ENCODE measurements at regions not wholly inside any gene's neighbourhood (a gene's known extent, or its start where the extent isn't known, plus 50 kb on each side); places are given as distances from the start of the nearest gene placed in this dataset.

DNA sequence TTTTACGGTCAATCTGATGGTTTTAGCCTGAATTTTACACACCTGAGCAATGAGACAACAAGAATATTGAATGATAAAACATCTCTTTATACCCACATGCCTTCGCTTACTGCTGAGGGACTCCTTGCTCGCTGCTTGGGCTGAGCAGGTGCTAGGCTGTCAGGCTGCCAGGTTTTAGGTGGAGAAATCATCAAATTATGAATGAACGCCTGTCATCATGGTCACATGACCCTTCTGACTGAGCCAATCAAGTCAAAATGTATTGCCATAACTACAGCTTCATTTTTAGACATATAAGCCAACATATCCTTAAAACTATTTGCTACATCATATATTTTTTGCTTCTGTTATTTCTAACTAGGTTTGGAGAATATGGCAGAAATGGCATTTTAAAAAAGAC, 274.0 kb downstream of the LNPK start:
- 78% methylated on average over 4 of the region's 4 CpGs for WGBS
- TF ChIP-seq RXRA (IDR thresholded peaks at IDR 0.05) (no peak), HNF4A (conservative IDR thresholded peaks at IDR 0.05) (no peak), JUND (IDR thresholded peaks at IDR 0.05) (no peak), NR2F2 (IDR thresholded peaks at IDR 0.05) (no peak), CTCF (IDR thresholded peaks at IDR 0.05; ENCODE audit: low read depth, low read length, missing input control) (no peak), SP1 (IDR thresholded peaks at IDR 0.05) (no peak), RAD21 (IDR thresholded peaks at IDR 0.05) (no peak), FOXA2 (IDR thresholded peaks at IDR 0.05) (no peak), GABPA (IDR thresholded peaks at IDR 0.05 in 1 of 2, conservative IDR thresholded peaks at IDR 0.05 in 1 of 2) (no peak), ATF3 (IDR thresholded peaks at IDR 0.05) (no peak)
- no peak overlapping the region for H3K27ac ChIP-seq (ENCODE audit: low read depth in 1 of 2, low read length in 2 of 2)
- H3K9ac ChIP-seq (ENCODE audit: low read depth in 1 of 2, low read length in 2 of 2) = no peak overlapping the region
- H3K27me3 ChIP-seq (ENCODE audit: control insufficient read depth in 4 of 4, insufficient read depth in 4 of 4, low read length in 3 of 4) = no peaks in the 10 kb centered on the region
- no peak for DNase-seq (ENCODE audit: low spot score)
- no peak overlapping the region for H3K4me3 ChIP-seq (ENCODE audit: low read depth in 1 of 3, low read length in 3 of 3)
- H3K9me3 ChIP-seq (ENCODE audit: control insufficient read depth in 4 of 4, low read length in 3 of 4) = peaks cover 0 to 3% (median 0%) of the 10 kb centered on the region in 4 donors
- no peaks in the 10 kb centered on the region for H3K36me3 ChIP-seq (ENCODE audit: control insufficient read depth in 4 of 4, insufficient read depth in 3 of 4, low read depth in 1 of 4, low read length in 3 of 4)
- H3K4me1 ChIP-seq (ENCODE audit: control insufficient read depth in 4 of 4, insufficient read depth in 4 of 4, low read length in 3 of 4) = no peaks in the 10 kb centered on the region

GRCh38 chr2:175726223-175726622, 275.8 kb downstream of the LNPK start:
- H3K27ac ChIP-seq (ENCODE audit: low read depth in 1 of 2, low read length in 2 of 2) = no peak overlapping the region
- no peaks in the 10 kb centered on the region for H3K27me3 ChIP-seq (ENCODE audit: control insufficient read depth in 4 of 4, insufficient read depth in 4 of 4, low read length in 3 of 4)
- H3K4me1 ChIP-seq (ENCODE audit: control insufficient read depth in 4 of 4, insufficient read depth in 4 of 4, low read length in 3 of 4) = no peaks in the 10 kb centered on the region
- TF ChIP-seq HNF4G (IDR thresholded peaks at IDR 0.05) (no peak), EGR1 (IDR thresholded peaks at IDR 0.05; ENCODE audit: low read depth in 2 of 2) (no peak), YY1 (IDR thresholded peaks at IDR 0.05) (no peak), FOXA1 (IDR thresholded peaks at IDR 0.05) (no peak), GABPA (IDR thresholded peaks at IDR 0.05 in 1 of 2, conservative IDR thresholded peaks at IDR 0.05 in 1 of 2) (no peak), REST (IDR thresholded peaks at IDR 0.05) (no peak), FOXA2 (IDR thresholded peaks at IDR 0.05) (no peak), HNF4A (conservative IDR thresholded peaks at IDR 0.05) (no peak), CTCF (IDR thresholded peaks at IDR 0.05; ENCODE audit: low read depth, low read length, missing input control) (no peak), JUND (IDR thresholded peaks at IDR 0.05) (no peak), RXRA (IDR thresholded peaks at IDR 0.05) (no peak), RAD21 (IDR thresholded peaks at IDR 0.05) (no peak), SP1 (IDR thresholded peaks at IDR 0.05) (no peak), MAX (IDR thresholded peaks at IDR 0.05) (no peak), NR2F2 (IDR thresholded peaks at IDR 0.05) (no peak), TAF1 (conservative IDR thresholded peaks at IDR 0.05) (no peak)
- TF ChIP-seq, protein P1, sequence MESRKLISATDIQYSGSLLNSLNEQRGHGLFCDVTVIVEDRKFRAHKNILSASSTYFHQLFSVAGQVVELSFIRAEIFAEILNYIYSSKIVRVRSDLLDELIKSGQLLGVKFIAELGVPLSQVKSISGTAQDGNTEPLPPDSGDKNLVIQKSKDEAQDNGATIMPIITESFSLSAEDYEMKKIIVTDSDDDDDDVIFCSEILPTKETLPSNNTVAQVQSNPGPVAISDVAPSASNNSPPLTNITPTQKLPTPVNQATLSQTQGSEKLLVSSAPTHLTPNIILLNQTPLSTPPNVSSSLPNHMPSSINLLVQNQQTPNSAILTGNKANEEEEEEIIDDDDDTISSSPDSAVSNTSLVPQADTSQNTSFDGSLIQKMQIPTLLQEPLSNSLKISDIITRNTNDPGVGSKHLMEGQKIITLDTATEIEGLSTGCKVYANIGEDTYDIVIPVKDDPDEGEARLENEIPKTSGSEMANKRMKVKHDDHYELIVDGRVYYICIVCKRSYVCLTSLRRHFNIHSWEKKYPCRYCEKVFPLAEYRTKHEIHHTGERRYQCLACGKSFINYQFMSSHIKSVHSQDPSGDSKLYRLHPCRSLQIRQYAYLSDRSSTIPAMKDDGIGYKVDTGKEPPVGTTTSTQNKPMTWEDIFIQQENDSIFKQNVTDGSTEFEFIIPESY (IDR thresholded peaks at IDR 0.05) = no peak
- no peaks in the 10 kb centered on the region for H3K36me3 ChIP-seq (ENCODE audit: control insufficient read depth in 4 of 4, insufficient read depth in 3 of 4, low read depth in 1 of 4, low read length in 3 of 4)
- H3K9ac ChIP-seq (ENCODE audit: low read depth in 1 of 2, low read length in 2 of 2) = no peak overlapping the region
- no peak overlapping the region for H3K4me3 ChIP-seq (ENCODE audit: low read depth in 1 of 3, low read length in 3 of 3)
- peaks cover 0 to 5% (median 0%) of the 10 kb centered on the region in 4 donors for H3K9me3 ChIP-seq (ENCODE audit: control insufficient read depth in 4 of 4, low read length in 3 of 4)
- WGBS = 43% methylated on average over 2 of the region's 2 CpGs
- no peak for DNase-seq (ENCODE audit: low spot score)
